SU-DHL-6 (cell line): ENCODE measurements at regions not wholly inside any gene's neighbourhood (a gene's known extent, or its start where the extent isn't known, plus 50 kb on each side); places are given as distances from the start of the nearest gene placed in this dataset.

Experiments used
- EZH2phosphoT487 ChIP-seq: fragments of 200-600 bp; sonication (generic), shearing (Covaris generic); conservative IDR thresholded peaks from 2 replicates; pipeline ENCODE4 v1.6.1; 2018; ENCODE audit warnings: mild to moderate bottlenecking, antibody characterized with exemption, low read length, moderate library complexity, mixed read lengths
- TF ChIP-seq, protein P1 (sequence below): fragments of 200-600 bp; sonication (generic); IDR thresholded peaks from one replicate; pipeline ENCODE4 v1.5.1; 2017; ENCODE audit warnings: antibody characterized with exemption, mild to moderate bottlenecking, low read length, moderate library complexity; ENCODE audit not compliant: insufficient read depth, poor library complexity, severe bottlenecking

DNA sequence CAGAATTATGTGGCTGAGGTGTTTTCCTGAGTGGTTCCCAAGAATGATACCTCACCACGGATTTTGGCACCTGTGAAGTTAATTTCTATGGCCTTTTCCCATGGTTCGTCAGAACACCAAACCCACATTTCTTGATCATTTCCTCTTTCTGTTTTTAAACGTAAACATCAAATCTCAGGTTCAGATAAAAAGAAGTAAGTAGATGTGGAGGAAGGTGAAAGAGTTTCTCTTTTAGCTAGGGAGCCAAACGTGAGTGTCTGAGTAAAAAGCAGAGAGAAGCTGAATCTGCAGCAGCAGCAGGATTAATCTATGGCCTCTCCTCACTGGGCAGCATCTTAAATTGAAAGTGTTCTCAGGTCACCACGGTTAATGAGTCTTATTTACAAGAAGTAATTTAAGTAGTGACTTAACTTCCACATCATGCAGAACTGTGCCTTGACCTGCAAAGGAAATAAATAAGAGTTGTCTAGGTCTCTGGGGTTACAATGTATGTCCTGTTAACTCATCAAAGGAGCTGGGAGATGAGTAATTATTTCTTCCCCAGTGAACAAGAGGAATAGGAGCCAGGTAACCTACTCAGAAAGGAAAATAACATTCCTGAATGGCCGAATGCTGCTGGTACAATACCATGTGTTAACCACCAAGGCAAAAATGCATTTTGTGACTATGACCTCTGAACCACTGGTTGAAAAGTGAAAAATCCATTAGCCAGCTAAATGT lies 139.6 kb upstream of the NETO1 start:
- TF ChIP-seq, protein P1, sequence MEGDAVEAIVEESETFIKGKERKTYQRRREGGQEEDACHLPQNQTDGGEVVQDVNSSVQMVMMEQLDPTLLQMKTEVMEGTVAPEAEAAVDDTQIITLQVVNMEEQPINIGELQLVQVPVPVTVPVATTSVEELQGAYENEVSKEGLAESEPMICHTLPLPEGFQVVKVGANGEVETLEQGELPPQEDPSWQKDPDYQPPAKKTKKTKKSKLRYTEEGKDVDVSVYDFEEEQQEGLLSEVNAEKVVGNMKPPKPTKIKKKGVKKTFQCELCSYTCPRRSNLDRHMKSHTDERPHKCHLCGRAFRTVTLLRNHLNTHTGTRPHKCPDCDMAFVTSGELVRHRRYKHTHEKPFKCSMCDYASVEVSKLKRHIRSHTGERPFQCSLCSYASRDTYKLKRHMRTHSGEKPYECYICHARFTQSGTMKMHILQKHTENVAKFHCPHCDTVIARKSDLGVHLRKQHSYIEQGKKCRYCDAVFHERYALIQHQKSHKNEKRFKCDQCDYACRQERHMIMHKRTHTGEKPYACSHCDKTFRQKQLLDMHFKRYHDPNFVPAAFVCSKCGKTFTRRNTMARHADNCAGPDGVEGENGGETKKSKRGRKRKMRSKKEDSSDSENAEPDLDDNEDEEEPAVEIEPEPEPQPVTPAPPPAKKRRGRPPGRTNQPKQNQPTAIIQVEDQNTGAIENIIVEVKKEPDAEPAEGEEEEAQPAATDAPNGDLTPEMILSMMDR: no peak
- TF ChIP-seq EZH2phosphoT487: no peak
